ENCODE measurements at regions not wholly inside any gene's neighbourhood (a gene's known extent, or its start where the extent isn't known, plus 50 kb on each side); places are given as distances from the start of the nearest gene placed in this dataset.

DNA sequence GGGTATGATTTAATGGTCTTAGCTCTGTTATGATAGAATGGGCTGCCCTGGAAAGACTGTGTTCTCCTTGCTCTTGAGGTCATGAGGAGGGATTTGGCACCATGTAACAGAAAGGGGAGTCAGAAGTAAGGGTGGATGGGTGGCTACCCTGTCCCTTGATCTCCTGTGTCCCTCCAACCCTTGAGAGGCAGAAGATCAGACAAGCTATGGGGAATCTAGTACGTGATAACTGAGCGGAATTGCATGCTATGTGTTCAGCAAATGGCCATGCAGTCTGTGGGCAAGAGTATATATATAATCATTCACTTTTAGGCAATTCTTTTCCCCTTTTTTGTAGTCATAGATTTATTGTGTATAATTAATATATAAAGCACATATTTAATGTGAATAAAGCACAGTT, 174.9 kb downstream of the SEC23IP start:
- Histone ChIP-seq H3K4me3 (no peak overlapping the region), H3K9me3 (no peaks in the 10 kb centered on the region), H3K27ac (no peak overlapping the region), H3K27me3 (no peaks in the 10 kb centered on the region), H3K4me1 (no peaks in the 10 kb centered on the region), H3K36me3 (no peaks in the 10 kb centered on the region)
- DNase-seq (ENCODE audit: extremely low spot score in 2 of 2) = no peak
- TF ChIP-seq POLR2A (IDR thresholded peaks at IDR 0.05) (no peak), POLR2AphosphoS5 (IDR thresholded peaks at IDR 0.05; ENCODE audit: insufficient read depth in 1 of 2, low read depth in 1 of 2) (no peak)
- TF ChIP-seq, protein P1, sequence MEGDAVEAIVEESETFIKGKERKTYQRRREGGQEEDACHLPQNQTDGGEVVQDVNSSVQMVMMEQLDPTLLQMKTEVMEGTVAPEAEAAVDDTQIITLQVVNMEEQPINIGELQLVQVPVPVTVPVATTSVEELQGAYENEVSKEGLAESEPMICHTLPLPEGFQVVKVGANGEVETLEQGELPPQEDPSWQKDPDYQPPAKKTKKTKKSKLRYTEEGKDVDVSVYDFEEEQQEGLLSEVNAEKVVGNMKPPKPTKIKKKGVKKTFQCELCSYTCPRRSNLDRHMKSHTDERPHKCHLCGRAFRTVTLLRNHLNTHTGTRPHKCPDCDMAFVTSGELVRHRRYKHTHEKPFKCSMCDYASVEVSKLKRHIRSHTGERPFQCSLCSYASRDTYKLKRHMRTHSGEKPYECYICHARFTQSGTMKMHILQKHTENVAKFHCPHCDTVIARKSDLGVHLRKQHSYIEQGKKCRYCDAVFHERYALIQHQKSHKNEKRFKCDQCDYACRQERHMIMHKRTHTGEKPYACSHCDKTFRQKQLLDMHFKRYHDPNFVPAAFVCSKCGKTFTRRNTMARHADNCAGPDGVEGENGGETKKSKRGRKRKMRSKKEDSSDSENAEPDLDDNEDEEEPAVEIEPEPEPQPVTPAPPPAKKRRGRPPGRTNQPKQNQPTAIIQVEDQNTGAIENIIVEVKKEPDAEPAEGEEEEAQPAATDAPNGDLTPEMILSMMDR (IDR thresholded peaks at IDR 0.05) = no peak
- intact Hi-C loops (cut with DNase I) = no loop called here

DNA sequence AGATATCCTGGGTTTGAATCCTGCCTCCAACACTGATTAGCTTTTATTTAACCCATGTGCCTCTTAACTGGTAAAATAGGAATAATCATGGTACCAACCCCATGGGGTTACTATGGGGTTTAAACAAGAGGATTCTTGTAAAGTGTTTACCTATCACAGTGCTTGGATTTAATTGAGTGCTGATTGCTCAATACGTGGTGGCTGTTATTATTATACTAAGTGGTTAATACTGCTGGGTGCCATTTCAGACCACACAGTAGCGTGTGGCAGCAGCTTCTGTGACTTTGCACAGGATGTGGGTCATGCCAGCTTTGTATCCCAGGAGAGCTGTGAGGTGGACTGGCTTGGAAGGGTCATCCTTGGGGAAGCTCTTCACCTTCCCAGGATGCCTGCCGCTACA, 177.2 kb downstream of the SEC23IP start:
- intact Hi-C loops (cut with DNase I) = no loop called here
- H3K27ac ChIP-seq = no peak overlapping the region
- TF ChIP-seq, protein P1 (IDR thresholded peaks at IDR 0.05) = no peak
- TF ChIP-seq POLR2A (IDR thresholded peaks at IDR 0.05) = no peak
- DNase-seq (ENCODE audit: extremely low spot score in 2 of 2) = no peak
- no peaks in the 10 kb centered on the region for H3K9me3 ChIP-seq
- H3K27me3 ChIP-seq = no peaks in the 10 kb centered on the region
- H3K36me3 ChIP-seq = no peaks in the 10 kb centered on the region
- no peak overlapping the region for H3K4me3 ChIP-seq
- no peaks in the 10 kb centered on the region for H3K4me1 ChIP-seq

DNA sequence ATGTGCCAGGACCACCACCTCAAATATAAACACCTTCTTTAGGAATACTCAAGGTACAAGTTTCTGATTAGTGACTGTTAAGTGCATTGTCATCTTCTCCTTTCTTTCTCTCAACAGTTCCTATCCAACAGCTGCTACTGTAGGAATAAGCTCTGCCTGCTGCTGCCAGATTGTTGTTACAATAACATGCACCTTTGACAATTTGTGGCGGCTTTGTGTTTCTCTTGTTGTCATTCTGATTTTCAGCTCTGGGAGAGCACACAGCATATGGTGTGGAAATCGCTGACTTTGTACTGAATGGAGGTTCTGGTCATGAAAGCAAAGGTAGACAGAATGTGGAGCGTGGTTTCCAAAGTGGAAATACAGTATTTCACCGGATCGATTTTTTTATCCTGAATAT, 182.8 kb downstream of the SEC23IP start:
- no peak for DNase-seq (ENCODE audit: extremely low spot score in 2 of 2)
- H3K9me3 ChIP-seq = no peaks in the 10 kb centered on the region
- H3K4me1 ChIP-seq = no peaks in the 10 kb centered on the region
- H3K27ac ChIP-seq = no peak overlapping the region
- no peaks in the 10 kb centered on the region for H3K36me3 ChIP-seq
- no peaks in the 10 kb centered on the region for H3K27me3 ChIP-seq
- TF ChIP-seq POLR2A (IDR thresholded peaks at IDR 0.05) (no peak), POLR2AphosphoS5 (IDR thresholded peaks at IDR 0.05; ENCODE audit: insufficient read depth in 1 of 2, low read depth in 1 of 2) (no peak)
- TF ChIP-seq, protein P1 (IDR thresholded peaks at IDR 0.05) = no peak
- no peak overlapping the region for H3K4me3 ChIP-seq
- intact Hi-C loops (cut with DNase I) = no loop called here

DNA sequence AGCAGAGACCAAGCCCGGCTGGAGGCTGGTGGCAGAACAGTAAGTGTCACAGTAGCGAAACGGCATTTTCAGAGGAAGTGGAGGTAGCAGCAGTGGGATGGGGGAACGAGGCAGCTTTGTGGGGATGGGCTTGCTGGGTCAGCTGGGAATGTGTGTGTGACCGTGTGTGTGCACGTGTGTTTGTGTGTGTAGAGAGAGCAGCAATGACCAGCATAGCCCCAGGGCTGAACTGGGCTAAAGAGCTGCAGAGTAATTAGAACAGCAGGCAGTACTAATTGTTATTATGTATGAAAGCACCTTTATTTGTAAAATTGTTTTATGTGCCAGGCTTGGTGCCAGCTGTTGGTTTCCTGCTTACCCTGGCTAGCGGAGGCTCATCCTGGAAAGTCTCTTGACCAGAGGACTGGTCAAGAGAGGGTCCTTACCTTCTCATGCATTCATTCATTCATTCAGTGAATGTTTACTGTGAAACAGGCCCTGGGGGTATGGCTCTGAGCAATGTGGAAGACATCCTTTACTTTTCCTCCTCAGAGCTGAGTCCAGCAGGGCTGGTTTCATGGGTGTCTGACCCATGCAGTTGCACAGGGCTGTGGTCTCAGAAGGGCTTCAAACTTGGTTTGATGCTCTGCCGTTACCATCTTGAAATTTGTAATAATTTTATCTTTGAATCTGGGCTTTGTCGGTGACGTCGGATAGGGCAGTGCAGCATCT, 184.6 kb downstream of the SEC23IP start:
- Histone ChIP-seq H3K27me3 (no peaks in the 10 kb centered on the region), H3K27ac (no peak overlapping the region), H3K36me3 (no peaks in the 10 kb centered on the region), H3K4me1 (no peaks in the 10 kb centered on the region), H3K9me3 (no peaks in the 10 kb centered on the region), H3K4me3 (no peak overlapping the region)
- TF ChIP-seq POLR2A (IDR thresholded peaks at IDR 0.05) = no peak
- TF ChIP-seq, protein P1 (IDR thresholded peaks at IDR 0.05) = no peak
- no peak for TF ChIP-seq POLR2AphosphoS5 (IDR thresholded peaks at IDR 0.05; ENCODE audit: insufficient read depth in 1 of 2, low read depth in 1 of 2)
- intact Hi-C loops (cut with DNase I) = no loop called here
- DNase-seq (ENCODE audit: extremely low spot score in 2 of 2) = no peak

DNA sequence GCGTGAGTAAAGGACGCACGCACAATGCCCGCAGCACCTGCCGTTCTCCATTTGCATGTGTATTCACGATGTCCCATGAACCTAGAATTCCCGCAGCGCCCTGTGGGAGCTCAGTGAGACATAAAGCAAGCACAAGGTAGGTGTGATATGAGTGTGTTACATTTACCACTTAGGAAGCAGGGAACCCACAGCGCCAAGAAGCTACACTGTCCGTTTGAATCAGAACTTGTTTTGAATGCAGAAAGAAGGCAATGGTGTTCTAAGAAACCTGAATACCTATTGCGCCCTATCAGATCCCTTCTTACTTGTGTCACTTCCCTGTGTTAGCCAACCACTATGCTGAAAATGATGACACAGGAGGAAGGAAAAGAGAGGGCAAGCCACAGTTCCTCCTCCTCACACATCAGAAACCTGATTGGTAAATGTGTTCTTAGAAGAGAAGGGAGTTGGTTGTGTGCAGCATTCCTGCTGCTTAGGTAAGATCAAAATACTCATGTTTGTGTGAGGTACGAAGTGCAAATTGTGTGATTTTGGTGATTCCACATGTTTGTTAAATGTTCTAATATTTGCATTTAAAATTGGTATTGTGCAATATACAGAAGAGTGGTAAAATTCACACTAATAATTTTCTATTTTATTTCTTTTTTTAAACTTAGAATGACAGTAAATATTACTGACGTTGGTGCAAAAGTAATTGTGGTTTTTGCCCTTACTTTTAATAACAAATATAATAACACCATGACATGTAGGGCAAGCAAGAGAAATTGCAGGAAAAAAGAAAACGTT, 185.4 kb downstream of the SEC23IP start:
- no peaks in the 10 kb centered on the region for H3K27me3 ChIP-seq

More for the DNA sequence above, 185.4 kb downstream of the SEC23IP start:
- no peak for TF ChIP-seq POLR2AphosphoS5 (IDR thresholded peaks at IDR 0.05; ENCODE audit: insufficient read depth in 1 of 2, low read depth in 1 of 2)
- TF ChIP-seq, protein P1 (IDR thresholded peaks at IDR 0.05) = no peak
- no peak for TF ChIP-seq POLR2A (IDR thresholded peaks at IDR 0.05)
- Histone ChIP-seq H3K4me3 (no peak overlapping the region), H3K36me3 (no peaks in the 10 kb centered on the region), H3K9me3 (no peaks in the 10 kb centered on the region), H3K27ac (no peak overlapping the region), H3K4me1 (no peaks in the 10 kb centered on the region)
- no peak for DNase-seq (ENCODE audit: extremely low spot score in 2 of 2)
- intact Hi-C loops (cut with DNase I) = no loop called here
